Pancreas (tissue), 10 donors: ENCODE measurements at regions not wholly inside any gene's neighbourhood (a gene's known extent, or its start where the extent isn't known, plus 50 kb on each side); places are given as distances from the start of the nearest gene placed in this dataset.
A peak's percentile ranks its signal among the peaks of the same experiment; 100 is the strongest.

Source experiments
- ATAC-seq, 4 donors: fragments of 200-7000 bp; cut with Tn5 transposase; one replicate each; pipeline versions ENCODE4 v1.8.0 to v1.9.1; 2020; ENCODE audit warnings: mild to moderate bottlenecking in 4 of 4, moderate library complexity in 4 of 4
- DNase-seq, 6 donors: peaks; one replicate each; pipeline ENCODE4 v3.0.0-alpha.2; 2020
- FAIRE-seq: peaks from 2 replicates; lab custom pipeline; 2012; peaks lifted over from hg19 to GRCh38; lab: Jason Lieb, UNC
- H3K27ac ChIP-seq, 4 donors: fragments of 200-600 bp; sonication (generic); 1 replicate in 3 of 4; 2 replicates in 1 of 4; pipeline versions ENCODE4 v1.5.0 to v1.8.0; 2020
- H3K27me3 ChIP-seq, 4 donors: fragments of 200-600 bp; one replicate each; pipeline ENCODE4 v1.8.0; 2021
- H3K36me3 ChIP-seq, 3 donors: fragments of 200-600 bp; sonication (generic) in 1 of 3; one replicate each; pipeline versions ENCODE4 v1.5.0 to v1.8.0; 2020 to 2021
- H3K4me1 ChIP-seq, 3 donors: fragments of 200-600 bp; one replicate each; pipeline ENCODE4 v1.8.0; 2021
- H3K4me3 ChIP-seq, 4 donors: fragments of 200-600 bp; sonication (generic) in 2 of 4; one replicate each; pipeline versions ENCODE4 v1.5.0 to v1.8.0; 2020 to 2021
- H3K9me3 ChIP-seq, 4 donors: fragments of 200-600 bp; one replicate each; pipeline ENCODE4 v1.8.0; 2021
- WGBS, 2 donors: extraction: QIAGEN DNeasy Blood & Tissue Kit; methylation state at CpG; one replicate each; pipeline ENCODE4 v1.1.7; 2013; 5-methylcytosine and 5-hydroxymethylcytosine counted together
- intact Hi-C, 3 donors: fragments of 100-400 bp; cut with DNase I; formaldehyde crosslinking; loops; one replicate each; pipeline versions ENCODE4 v1.11.1 to v1.14.2; 2022
- TF ChIP-seq, protein P1 (sequence below), 4 donors: fragments of 200-600 bp; sonication (generic) in 3 of 4; IDR thresholded peaks; one replicate each; pipeline versions ENCODE4 v1.5.0 to v1.8.0; 2021; ENCODE audit warnings: antibody characterized with exemption in 4 of 4
- donor health status: healthy with polysubstance abuse.
- donor health status: DM: no; HTN: no; CAD: no; lungs with moderate emphysema.
- donor health status: DM: no; HTN: no; CAD: no.
- donor health status: control.
- donor health status: control.
- donor health status: Bipolar disorder and iron deficiency.
- donor health status: DM: yes; HTN: yes; CAD: no.
- donor health status: DM: no; HTN: no; CAD: no.
- donor health status: DM: no; HTN: no; CAD: no.
- donor health status: DM: yes; HTN: yes; CAD: no.

DNA sequence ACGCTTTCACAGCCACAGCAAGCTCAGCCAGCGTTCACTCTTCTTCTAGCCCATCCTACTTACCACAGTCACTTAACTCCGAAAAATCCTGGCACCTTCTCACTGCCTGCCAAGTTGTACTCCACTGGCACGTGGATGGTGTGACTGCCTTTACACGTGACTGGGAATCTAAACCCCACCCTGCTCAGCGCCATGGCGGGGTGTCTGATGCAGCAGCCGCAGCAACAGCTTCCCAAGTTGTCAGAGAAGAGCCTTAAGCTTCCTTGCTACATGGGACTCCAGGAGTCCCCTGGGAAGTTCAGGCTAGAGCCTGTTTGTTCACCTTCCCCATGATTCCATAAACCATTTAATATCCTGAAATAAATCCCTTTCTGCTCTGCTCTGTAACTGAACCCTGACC, 61.9 kb upstream of the FOXC1 start:
- TF ChIP-seq, protein P1, sequence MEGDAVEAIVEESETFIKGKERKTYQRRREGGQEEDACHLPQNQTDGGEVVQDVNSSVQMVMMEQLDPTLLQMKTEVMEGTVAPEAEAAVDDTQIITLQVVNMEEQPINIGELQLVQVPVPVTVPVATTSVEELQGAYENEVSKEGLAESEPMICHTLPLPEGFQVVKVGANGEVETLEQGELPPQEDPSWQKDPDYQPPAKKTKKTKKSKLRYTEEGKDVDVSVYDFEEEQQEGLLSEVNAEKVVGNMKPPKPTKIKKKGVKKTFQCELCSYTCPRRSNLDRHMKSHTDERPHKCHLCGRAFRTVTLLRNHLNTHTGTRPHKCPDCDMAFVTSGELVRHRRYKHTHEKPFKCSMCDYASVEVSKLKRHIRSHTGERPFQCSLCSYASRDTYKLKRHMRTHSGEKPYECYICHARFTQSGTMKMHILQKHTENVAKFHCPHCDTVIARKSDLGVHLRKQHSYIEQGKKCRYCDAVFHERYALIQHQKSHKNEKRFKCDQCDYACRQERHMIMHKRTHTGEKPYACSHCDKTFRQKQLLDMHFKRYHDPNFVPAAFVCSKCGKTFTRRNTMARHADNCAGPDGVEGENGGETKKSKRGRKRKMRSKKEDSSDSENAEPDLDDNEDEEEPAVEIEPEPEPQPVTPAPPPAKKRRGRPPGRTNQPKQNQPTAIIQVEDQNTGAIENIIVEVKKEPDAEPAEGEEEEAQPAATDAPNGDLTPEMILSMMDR (IDR thresholded peaks at IDR 0.05) = no peak
- DNase-seq (no peak), ATAC-seq (no peak), FAIRE-seq (no peak)
- H3K4me3 ChIP-seq = no peak overlapping the region
- H3K4me1 ChIP-seq = no peaks in the 10 kb centered on the region
- intact Hi-C loops = no loop called here
- H3K27me3 ChIP-seq = no peaks in the 10 kb centered on the region
- WGBS, 2 donors = 78 to 83% methylated on average over 8 of the region's 8 CpGs
- H3K36me3 ChIP-seq = no peaks in the 10 kb centered on the region
- no peaks in the 10 kb centered on the region for H3K9me3 ChIP-seq
- H3K27ac ChIP-seq = no peak overlapping the region

DNA sequence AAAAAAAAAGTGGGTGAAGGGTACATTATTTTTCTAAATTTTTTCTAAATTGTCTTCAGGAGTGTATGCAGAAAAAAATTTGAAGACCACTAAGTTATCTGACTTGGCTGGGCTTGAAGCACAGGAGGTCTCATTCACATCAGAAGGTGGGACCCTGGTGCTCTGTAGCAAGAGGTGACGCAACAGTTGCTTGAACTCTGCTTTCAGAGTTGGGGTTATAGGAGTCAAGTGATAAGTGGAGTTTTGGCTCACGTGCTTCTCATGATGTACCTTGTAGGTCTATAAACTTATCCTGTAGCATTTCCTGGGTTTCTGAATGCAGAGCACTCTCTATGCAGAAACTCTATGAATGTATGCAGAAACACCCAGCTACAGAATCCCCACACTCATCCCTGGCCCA, 58.5 kb upstream of the FOXC1 start:
- H3K27me3 ChIP-seq = no peaks in the 10 kb centered on the region
- WGBS, 2 donors = 75 to 86% methylated on average over 2 of the region's 2 CpGs
- DNase-seq (no peak), FAIRE-seq (no peak), ATAC-seq (no peak)
- no peak overlapping the region for H3K4me3 ChIP-seq
- H3K36me3 ChIP-seq = no peaks in the 10 kb centered on the region
- TF ChIP-seq, protein P1 (IDR thresholded peaks at IDR 0.05) = no peak
- intact Hi-C loops = no loop called here
- H3K9me3 ChIP-seq = no peaks in the 10 kb centered on the region
- H3K27ac ChIP-seq = no peak overlapping the region
- H3K4me1 ChIP-seq = no peaks in the 10 kb centered on the region

DNA sequence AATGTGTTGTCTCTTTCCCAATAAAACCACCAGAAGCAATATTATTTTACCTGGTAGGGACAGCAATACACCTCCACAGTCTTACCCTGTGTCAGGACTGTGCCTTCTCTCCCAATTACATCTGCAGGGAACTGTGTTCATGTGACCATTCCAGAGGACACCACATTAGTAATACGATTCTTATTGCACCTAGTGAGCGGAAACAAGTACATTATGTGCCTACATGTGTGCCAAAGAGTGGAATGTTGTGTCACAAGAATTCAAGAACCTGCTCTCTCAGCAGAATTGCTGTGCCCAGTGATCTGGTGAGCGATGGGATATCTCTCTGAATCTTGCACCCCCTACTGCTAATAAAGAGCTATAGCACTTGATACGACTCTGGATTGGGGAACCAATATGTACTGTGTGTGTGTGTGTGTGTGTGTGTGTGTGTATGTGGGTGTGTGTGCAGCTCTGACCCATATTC, 57.4 kb upstream of the FOXC1 start:
- no peak overlapping the region for H3K4me3 ChIP-seq
- ATAC-seq (peak in 1 of 4 donors; percentile 15), DNase-seq (no peak), FAIRE-seq (no peak)
- intact Hi-C loops = no loop called here
- H3K27me3 ChIP-seq = no peaks in the 10 kb centered on the region
- H3K36me3 ChIP-seq = no peaks in the 10 kb centered on the region
- H3K9me3 ChIP-seq = no peaks in the 10 kb centered on the region
- 52 to 55% methylated on average over 4 of the region's 4 CpGs for whole genome bisulfite sequencing, 2 donors
- TF ChIP-seq, protein P1 (IDR thresholded peaks at IDR 0.05) = no peak
- no peaks in the 10 kb centered on the region for H3K4me1 ChIP-seq
- H3K27ac ChIP-seq = no peak overlapping the region

DNA sequence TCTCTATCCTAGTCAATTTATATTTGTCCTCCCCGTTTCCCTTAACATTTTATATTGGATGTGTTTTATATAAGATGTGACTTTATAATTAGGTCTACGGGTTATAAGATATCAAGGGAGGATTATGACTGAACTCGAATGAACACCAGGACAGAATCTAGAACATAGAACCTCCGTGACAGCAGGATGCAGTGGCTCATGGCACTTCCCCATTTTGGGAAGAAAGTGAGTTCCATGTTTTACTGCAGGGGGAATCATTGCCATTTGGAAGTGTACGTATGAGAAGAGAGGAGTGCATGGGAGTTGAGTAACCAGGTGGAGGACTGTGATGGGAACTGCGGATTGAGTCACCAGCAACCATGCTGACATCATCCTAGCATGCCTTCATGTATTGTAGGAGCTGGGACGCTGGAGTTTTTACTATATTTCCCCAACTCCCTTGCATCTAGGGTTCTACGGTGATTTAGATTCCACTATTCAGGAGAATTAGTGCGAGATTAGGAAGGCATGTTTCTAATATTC, 56.1 kb upstream of the FOXC1 start:
- TF ChIP-seq, protein P1 (IDR thresholded peaks at IDR 0.05) = no peak
- intact Hi-C loops = no loop called here
- FAIRE-seq (no peak), DNase-seq (no peak), ATAC-seq (no peak)
- Histone ChIP-seq H3K9me3 (no peaks in the 10 kb centered on the region), H3K4me1 (no peaks in the 10 kb centered on the region), H3K4me3 (no peak overlapping the region), H3K27me3 (no peaks in the 10 kb centered on the region), H3K36me3 (no peaks in the 10 kb centered on the region), H3K27ac (no peak overlapping the region)
- WGBS, 2 donors = 71 to 89% methylated on average over 9 of the region's 9 CpGs

DNA sequence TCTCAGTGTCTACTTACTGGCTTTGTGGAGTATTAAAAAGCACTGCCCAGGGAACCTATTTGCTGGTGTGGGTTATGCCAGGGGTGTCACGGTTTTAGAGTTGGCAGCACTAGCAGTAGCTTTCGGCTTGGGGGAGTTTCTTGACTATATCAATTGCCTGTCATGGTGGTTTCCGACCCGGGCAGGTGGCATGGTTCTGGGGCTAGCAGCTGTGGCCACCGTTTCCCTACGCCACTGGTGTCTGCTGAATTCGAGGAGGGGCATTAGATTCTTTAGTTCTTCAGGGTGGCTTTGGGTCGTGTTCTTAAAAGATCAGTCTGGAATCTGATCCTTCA, 55.6 kb upstream of the FOXC1 start:
- no peak overlapping the region for H3K27ac ChIP-seq
- TF ChIP-seq, protein P1 (IDR thresholded peaks at IDR 0.05) = no peak
- H3K4me3 ChIP-seq = peak overlapping the region in 1 of 4 donors; percentile 40
- DNase-seq = no peak
- no peaks in the 10 kb centered on the region for H3K27me3 ChIP-seq
- H3K9me3 ChIP-seq = no peaks in the 10 kb centered on the region
- intact Hi-C loops = no loop called here
- ATAC-seq = no peak
- no peaks in the 10 kb centered on the region for H3K36me3 ChIP-seq
- no peak for FAIRE-seq
- no peaks in the 10 kb centered on the region for H3K4me1 ChIP-seq
- 73 to 76% methylated on average over 8 of the region's 8 CpGs for WGBS, 2 donors
